ENCODE measurements at regions not wholly inside any gene's neighbourhood (a gene's known extent, or its start where the extent isn't known, plus 50 kb on each side); places are given as distances from the start of the nearest gene placed in this dataset.

DNA sequence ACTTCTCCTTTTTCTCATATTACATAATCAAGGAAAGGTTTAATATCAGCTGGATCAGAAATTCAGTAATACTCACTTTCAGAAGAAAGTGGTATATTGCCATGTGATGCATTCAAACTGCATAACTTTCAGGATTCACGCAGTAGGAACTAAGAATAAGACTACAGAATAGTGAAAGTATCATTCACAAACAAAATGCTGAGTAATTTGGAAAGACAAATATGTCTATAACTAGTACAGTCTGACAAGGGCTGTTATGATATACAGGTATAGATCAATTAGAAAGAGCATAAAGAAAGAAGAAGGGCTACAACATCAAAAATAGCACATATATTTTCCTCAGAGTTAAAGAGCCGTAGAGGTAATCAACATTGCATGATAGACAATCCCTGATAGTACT is 871.5 kb upstream of the TMPRSS15 start:
- TF ChIP-seq ZNF274 (IDR thresholded peaks at IDR 0.05; ENCODE audit: low read depth, low read length): no peak
- no peak for TF ChIP-seq SUZ12 (IDR thresholded peaks at IDR 0.05; ENCODE audit: extremely low read depth, insufficient read depth, insufficient read length)
- no peak for TF ChIP-seq YY1 (IDR thresholded peaks at IDR 0.05; ENCODE audit: insufficient read depth, insufficient read length)

All from NT2/D1 (cell line).